ENCODE measurements at regions not wholly inside any gene's neighbourhood (a gene's known extent, or its start where the extent isn't known, plus 50 kb on each side); places are given as distances from the start of the nearest gene placed in this dataset.

DNA sequence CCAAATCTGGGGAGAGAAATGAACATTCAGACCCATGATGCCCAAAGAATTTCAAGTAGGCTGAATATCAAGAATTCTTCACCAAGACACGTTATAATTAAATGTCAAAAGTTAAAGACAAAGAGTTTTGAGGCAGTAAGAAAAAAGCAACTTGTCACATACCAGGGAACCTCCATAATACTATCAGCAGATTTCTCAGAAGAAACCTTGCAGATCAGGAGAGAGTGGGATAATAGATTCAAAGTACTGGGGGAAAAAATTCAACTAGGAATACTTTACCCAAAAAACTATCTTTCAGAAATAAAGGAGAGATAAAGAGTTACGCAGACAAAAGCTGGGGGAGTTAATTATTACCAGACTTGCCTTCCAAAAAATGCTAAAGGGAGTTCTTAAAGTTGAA, 516.0 kb downstream of the CETN3 start:
- no peaks in the 10 kb centered on the region for H3K36me3 ChIP-seq (ENCODE audit: control insufficient read depth in 2 of 4, insufficient read depth in 4 of 4, low read length in 3 of 4)
- H3K27ac ChIP-seq (ENCODE audit: low read depth, low read length) = no peak overlapping the region
- POLR2A ChIA-PET (ENCODE audit: partially characterized antibody) = no interaction called here
- no peak overlapping the region for H2AFZ ChIP-seq (ENCODE audit: low read length)
- H4K8ac ChIP-seq (ENCODE audit: extremely low read depth, insufficient read depth, low read length) = no peak overlapping the region
- no peaks in the 10 kb centered on the region for H3K79me1 ChIP-seq (ENCODE audit: low read depth, low read length)
- no peak overlapping the region for H3K56ac ChIP-seq (replicated peaks; ENCODE audit: insufficient read length, low read depth, low read length)
- CTCF ChIA-PET (ENCODE audit: partially characterized antibody) = no interaction called here
- H3K18ac ChIP-seq (ENCODE audit: extremely low read depth, low read length) = no peak overlapping the region
- no peak overlapping the region for H3K4ac ChIP-seq (replicated peaks; ENCODE audit: insufficient read length, low read depth, low read length)
- H2AK5ac ChIP-seq (ENCODE audit: low read depth, low read length) = no peak overlapping the region
- no peak overlapping the region for H2BK120ac ChIP-seq (replicated peaks; ENCODE audit: low read depth, low read length)
- H4K20me1 ChIP-seq (replicated peaks in 1 of 2; ENCODE audit: control insufficient read depth in 1 of 2, insufficient read depth in 2 of 2, low read length in 2 of 2) = no peaks in the 10 kb centered on the region
- no peak overlapping the region for H2BK15ac ChIP-seq (ENCODE audit: low read length)
- peaks cover 0 to 14% of the 10 kb centered on the region in 2 experiments; a peak in 3 of 4 replicates for H3K9me3 ChIP-seq (ENCODE audit: insufficient read depth in 2 of 2, low read depth in 1 of 2, low read length in 1 of 2)
- no peaks in the 10 kb centered on the region for H3K23me2 ChIP-seq (ENCODE audit: low read depth, low read length)
- peaks cover 0 to 5% (median 2%) of the 10 kb centered on the region in 4 experiments; a peak in 1 of 7 replicates for H3K4me1 ChIP-seq (replicated peaks in 1 of 4; ENCODE audit: control insufficient read depth in 3 of 4, insufficient read depth in 4 of 4, low read length in 3 of 4)
- TF ChIP-seq, protein P1, sequence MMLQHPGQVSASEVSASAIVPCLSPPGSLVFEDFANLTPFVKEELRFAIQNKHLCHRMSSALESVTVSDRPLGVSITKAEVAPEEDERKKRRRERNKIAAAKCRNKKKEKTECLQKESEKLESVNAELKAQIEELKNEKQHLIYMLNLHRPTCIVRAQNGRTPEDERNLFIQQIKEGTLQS (IDR thresholded peaks at IDR 0.05; ENCODE audit: insufficient read depth, low read depth, low read length) = no peak
- TF ChIP-seq ASH2L (IDR thresholded peaks at IDR 0.05; ENCODE audit: low read length) = no peak
- TF ChIP-seq ZNF274 (IDR thresholded peaks at IDR 0.05; ENCODE audit: borderline replicate concordance, extremely low read depth, low read length) = no peak
- no peak for TF ChIP-seq NANOG (IDR thresholded peaks at IDR 0.05; ENCODE audit: insufficient read depth, low read depth, low read length, poor library complexity, severe bottlenecking)
- H3K4me2 ChIP-seq (ENCODE audit: insufficient read depth in 1 of 2, low read depth in 2 of 2, low read length in 2 of 2) = no peak overlapping the region
- no peak overlapping the region for H4K91ac ChIP-seq (replicated peaks; ENCODE audit: insufficient read length, low read length)
- no peak overlapping the region for H3K23ac ChIP-seq (ENCODE audit: insufficient read length)
- no peaks in the 10 kb centered on the region for H3K27me3 ChIP-seq (replicated peaks in 1 of 4; ENCODE audit: control insufficient read depth in 3 of 4, extremely low read depth in 1 of 4, insufficient read depth in 3 of 4, low read length in 3 of 4)
- DNase-seq (ENCODE audit: low read depth in 1 of 2, low spot score in 2 of 2) (no peak), FAIRE-seq (no peak)
- H3K9ac ChIP-seq (replicated peaks in 1 of 4; ENCODE audit: extremely low read depth in 1 of 4, low read depth in 3 of 4, low read length in 3 of 4) = no peak overlapping the region
- H2BK20ac ChIP-seq (ENCODE audit: low read length) = no peak overlapping the region
- H3K79me2 ChIP-seq (ENCODE audit: control insufficient read depth in 1 of 2, insufficient read depth in 2 of 2, low read length in 2 of 2) = no peaks in the 10 kb centered on the region
- H2BK5ac ChIP-seq (ENCODE audit: low read depth, low read length) = no peak overlapping the region
- H2BK12ac ChIP-seq (ENCODE audit: low read depth, low read length) = no peak overlapping the region
- 93% methylated on average over 2 of the region's 2 CpGs; no CpG with 5 or more reads in 1 of the 2 experiments for WGBS, 2 experiments (ENCODE audit: extremely low coverage in 1 of 2, insufficient coverage in 1 of 2, insufficient read length in 1 of 2, insufficient replicate concordance in 2 of 2, low coverage in 1 of 2, low lambda C conversion rate in 2 of 2, missing lambda C conversion rate in 1 of 2)
- H3K14ac ChIP-seq (ENCODE audit: insufficient read length) = no peak overlapping the region
- no peak overlapping the region for H3K4me3 ChIP-seq (ENCODE audit: extremely low read depth in 1 of 4, insufficient read depth in 2 of 4, low read depth in 3 of 4, low read length in 4 of 4)
- no peak overlapping the region for H4K5ac ChIP-seq (ENCODE audit: insufficient read length, low read depth, low read length)
